Astrocyte (in vitro differentiated cells and primary cell): ENCODE measurements at regions not wholly inside any gene's neighbourhood (a gene's known extent, or its start where the extent isn't known, plus 50 kb on each side); places are given as distances from the start of the nearest gene placed in this dataset.

Source experiments
- DNase-seq: peaks from one replicate; pipeline ENCODE4 v3.0.0-alpha.2; 2010; ENCODE audit warnings: low read depth
- FAIRE-seq: peaks from 2 replicates; lab custom pipeline; 2011; peaks lifted over from hg19 to GRCh38; lab: Jason Lieb, UNC
- H2AFZ ChIP-seq: 2 replicates; pipeline ENCODE4 v1.6.0; 2012; ENCODE audit warnings: low read depth, low read length, inconsistent platforms
- H3K27ac ChIP-seq: 2 replicates; pipeline ENCODE4 v1.5.1; 2011; ENCODE audit warnings: low read depth, low read length, inconsistent platforms
- H3K27me3 ChIP-seq: 2 replicates; pipeline ENCODE4 v1.6.0; 2011; ENCODE audit warnings: low read length, inconsistent platforms; ENCODE audit not compliant: insufficient read depth
- H3K36me3 ChIP-seq: 2 replicates; pipeline ENCODE4 v1.5.1; 2011; ENCODE audit warnings: low read length, inconsistent platforms; ENCODE audit not compliant: insufficient read depth
- H3K4me1 ChIP-seq: 2 replicates; pipeline ENCODE4 v1.5.1; 2011; ENCODE audit warnings: low read length, inconsistent platforms; ENCODE audit not compliant: insufficient read depth
- H3K4me2 ChIP-seq: 2 replicates; pipeline ENCODE4 v1.6.0; 2012; ENCODE audit warnings: low read length, inconsistent platforms
- H3K4me3 ChIP-seq: 2 replicates; pipeline ENCODE4 v1.5.1; 2011; ENCODE audit warnings: low read depth, mild to moderate bottlenecking, low read length, inconsistent platforms; ENCODE audit not compliant: insufficient read depth
- H3K79me2 ChIP-seq: 2 replicates; pipeline ENCODE4 v1.6.0; 2012; ENCODE audit warnings: mild to moderate bottlenecking, low read length, inconsistent platforms; ENCODE audit not compliant: insufficient read depth
- H3K9ac ChIP-seq: 2 replicates; pipeline ENCODE4 v1.6.0; 2012; ENCODE audit warnings: mild to moderate bottlenecking, low read length, inconsistent platforms
- H3K9me3 ChIP-seq: 2 replicates; pipeline ENCODE4 v1.5.1; 2012; ENCODE audit warnings: low read depth, mild to moderate bottlenecking, low read length, inconsistent platforms; ENCODE audit not compliant: insufficient read depth
- H4K20me1 ChIP-seq: 2 replicates; pipeline ENCODE4 v1.6.0; 2012; ENCODE audit warnings: low read length, inconsistent platforms; ENCODE audit not compliant: insufficient read depth
- H3K27ac Mint-ChIP-seq: one replicate; pipeline ENCODE4 v1.8.0; 2021; ENCODE audit warnings: mild to moderate bottlenecking, mixed read lengths; ENCODE audit not compliant: unreplicated experiment
- H3K27me3 Mint-ChIP-seq: one replicate; pipeline ENCODE4 v1.8.0; 2021; ENCODE audit warnings: low read depth, mixed read lengths; ENCODE audit not compliant: unreplicated experiment
- H3K36me3 Mint-ChIP-seq: one replicate; pipeline ENCODE4 v1.8.0; 2021; ENCODE audit warnings: low read depth, mixed read lengths; ENCODE audit not compliant: unreplicated experiment
- H3K4me1 Mint-ChIP-seq: one replicate; pipeline ENCODE4 v1.8.0; 2021; ENCODE audit warnings: low read depth, mixed read lengths; ENCODE audit not compliant: unreplicated experiment
- H3K4me3 Mint-ChIP-seq: one replicate; pipeline ENCODE4 v1.8.0; 2021; ENCODE audit warnings: mild to moderate bottlenecking, moderate library complexity, mixed read lengths; ENCODE audit not compliant: unreplicated experiment
- H3K9me3 Mint-ChIP-seq: one replicate; pipeline ENCODE4 v1.8.0; 2021; ENCODE audit warnings: mild to moderate bottlenecking, mixed read lengths; ENCODE audit not compliant: unreplicated experiment
- CTCF ChIP-seq: IDR thresholded peaks from 2 replicates; pipeline ENCODE4 v1.5.1; 2011; ENCODE audit warnings: low read depth, mild to moderate bottlenecking, inconsistent platforms, low read length, moderate library complexity; ENCODE audit not compliant: insufficient read depth
- EZH2 ChIP-seq: IDR thresholded peaks from 2 replicates; pipeline ENCODE4 v1.6.1; 2012; ENCODE audit warnings: mild to moderate bottlenecking, low read length, inconsistent platforms; ENCODE audit not compliant: insufficient read depth

GRCh38 chr3:150136242-150136641 lies 165.5 kb upstream of the PFN2 start:
- H3K9ac ChIP-seq: no peak overlapping the region
- no peaks in the 10 kb centered on the region for H3K79me2 ChIP-seq
- Mint-ChIP-seq H3K27me3 (no peaks in the 10 kb centered on the region), H3K9me3 (no peaks in the 10 kb centered on the region), H3K36me3 (no peaks in the 10 kb centered on the region), H3K27ac (no peak overlapping the region), H3K4me3 (no peak overlapping the region), H3K4me1 (peaks cover 4% of the 10 kb centered on the region)
- no peaks in the 10 kb centered on the region for H4K20me1 ChIP-seq
- no peak overlapping the region for H3K27ac ChIP-seq
- no peak for TF ChIP-seq CTCF
- TF ChIP-seq EZH2: no peak
- no peaks in the 10 kb centered on the region for H3K9me3 ChIP-seq
- no peaks in the 10 kb centered on the region for H3K27me3 ChIP-seq
- FAIRE-seq: no peak
- no peak for DNase-seq
- H2AFZ ChIP-seq: no peak overlapping the region
- no peak overlapping the region for H3K4me3 ChIP-seq
- H3K4me2 ChIP-seq: no peak overlapping the region
- H3K4me1 ChIP-seq: no peaks in the 10 kb centered on the region
- no peaks in the 10 kb centered on the region for H3K36me3 ChIP-seq

GRCh38 chr3:150135287-150135721 lies 164.6 kb upstream of the PFN2 start:
- no peak for FAIRE-seq

More at GRCh38 chr3:150135287-150135721, 164.6 kb upstream of the PFN2 start:
- no peak overlapping the region for H3K27ac ChIP-seq
- no peaks in the 10 kb centered on the region for H4K20me1 ChIP-seq
- Mint-ChIP-seq H3K4me3 (no peak overlapping the region), H3K27me3 (no peaks in the 10 kb centered on the region), H3K9me3 (no peaks in the 10 kb centered on the region), H3K36me3 (no peaks in the 10 kb centered on the region), H3K4me1 (peaks cover 4% of the 10 kb centered on the region), H3K27ac (peak overlapping the region; percentile 41)
- no peaks in the 10 kb centered on the region for H3K27me3 ChIP-seq
- H3K9ac ChIP-seq: no peak overlapping the region
- no peak overlapping the region for H3K4me3 ChIP-seq
- no peak overlapping the region for H2AFZ ChIP-seq
- H3K36me3 ChIP-seq: no peaks in the 10 kb centered on the region
- no peaks in the 10 kb centered on the region for H3K4me1 ChIP-seq
- no peak for TF ChIP-seq CTCF
- TF ChIP-seq EZH2: no peak
- H3K9me3 ChIP-seq: no peaks in the 10 kb centered on the region
- DNase-seq: no peak
- H3K4me2 ChIP-seq: no peak overlapping the region
- H3K79me2 ChIP-seq: no peaks in the 10 kb centered on the region
